ENCODE measurements at regions not wholly inside any gene's neighbourhood (a gene's known extent, or its start where the extent isn't known, plus 50 kb on each side); places are given as distances from the start of the nearest gene placed in this dataset.

DNA sequence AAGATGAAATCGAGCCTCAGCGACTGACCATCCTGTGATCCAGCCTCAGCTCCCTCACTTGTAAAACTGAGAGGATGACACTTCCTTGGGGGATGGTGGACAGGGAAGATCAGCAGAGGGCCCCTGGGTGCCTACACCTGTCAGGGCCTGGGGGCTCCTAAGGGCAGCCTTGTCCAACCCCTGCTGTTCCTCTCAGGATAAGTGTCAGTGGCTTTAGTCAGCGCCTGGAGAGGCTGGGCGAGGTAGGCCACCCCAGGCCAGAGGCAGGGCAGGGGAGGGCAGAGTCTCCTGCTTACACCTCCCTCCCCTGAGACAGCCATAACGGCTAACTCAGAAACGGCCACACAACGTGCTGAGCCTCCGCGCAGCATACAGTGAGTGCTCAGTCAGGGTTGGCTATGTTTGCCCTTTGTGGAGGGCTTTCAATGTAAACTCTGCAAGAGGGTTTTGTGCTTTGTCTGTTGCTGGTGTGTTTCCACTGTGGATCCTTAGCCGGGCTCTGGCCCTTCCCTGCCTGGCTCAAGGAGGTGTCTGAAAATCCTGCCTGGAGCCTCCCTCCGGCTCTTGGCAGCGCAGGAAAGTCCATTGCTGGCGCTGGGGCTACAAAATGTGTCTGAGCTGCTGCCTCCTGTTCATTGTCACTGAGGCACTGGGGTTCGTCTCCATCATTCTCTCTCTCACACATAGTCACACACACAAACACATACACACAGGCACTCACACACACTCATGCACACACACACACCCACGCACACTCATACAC, 588.4 kb downstream of the PTPRU start:
- no peak for DNase-seq (ENCODE audit: insufficient read length)
- TF ChIP-seq TAF1 (IDR thresholded peaks at IDR 0.05; ENCODE audit: borderline replicate concordance, low read depth, low read length) (no peak), POLR2A (IDR thresholded peaks at IDR 0.05; ENCODE audit: low read depth, low read length) (no peak), POLR2AphosphoS5 (IDR thresholded peaks at IDR 0.05; ENCODE audit: low read depth, low read length) (no peak)
- FAIRE-seq: no peak

DNA sequence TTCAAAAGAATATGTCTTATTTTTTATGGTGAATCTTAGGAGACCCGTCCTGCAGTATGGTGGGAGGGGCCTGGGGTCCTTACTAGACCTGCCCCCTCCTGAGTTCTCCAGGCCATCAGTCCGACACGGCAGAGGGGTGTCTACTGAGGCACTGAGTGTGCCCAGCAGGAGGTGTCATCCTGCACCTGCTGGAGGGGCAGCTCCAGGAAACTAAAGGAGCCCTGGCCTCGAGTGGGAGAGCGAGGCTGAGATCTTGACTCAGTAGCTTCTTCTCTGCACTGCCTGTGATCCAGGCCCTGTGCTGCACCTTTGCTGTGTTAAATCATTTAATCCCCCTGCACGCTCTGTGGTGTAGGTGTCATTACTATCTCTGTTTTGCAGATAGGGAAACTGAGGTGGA, 587.7 kb downstream of the PTPRU start:
- DNase-seq (ENCODE audit: insufficient read length): no peak
- no peak for FAIRE-seq
- TF ChIP-seq POLR2A (IDR thresholded peaks at IDR 0.05; ENCODE audit: low read depth, low read length): no peak
- TF ChIP-seq POLR2AphosphoS5 (IDR thresholded peaks at IDR 0.05; ENCODE audit: low read depth, low read length): no peak
- TF ChIP-seq TAF1 (IDR thresholded peaks at IDR 0.05; ENCODE audit: borderline replicate concordance, low read depth, low read length): no peak

DNA sequence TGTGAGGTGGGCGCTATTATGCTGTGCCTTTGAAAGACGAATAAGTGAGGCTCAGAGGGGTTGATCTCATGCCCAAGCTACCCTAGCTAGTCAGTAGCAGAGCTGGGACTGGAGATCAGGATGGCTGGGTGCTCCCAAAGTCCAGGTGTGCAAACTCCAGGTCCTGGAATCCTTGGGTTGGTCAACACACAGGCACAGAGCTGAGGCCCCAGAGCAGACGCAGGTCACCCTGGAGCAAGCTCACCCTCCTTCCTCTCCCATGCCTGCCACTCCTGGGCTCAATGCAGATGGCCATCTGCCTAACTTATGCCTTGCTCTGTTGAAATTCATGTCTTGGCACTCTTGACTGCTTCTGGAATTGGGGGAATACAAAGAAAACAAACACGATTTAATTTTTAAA, 587.2 kb downstream of the PTPRU start:
- no peak for FAIRE-seq
- TF ChIP-seq POLR2A (IDR thresholded peaks at IDR 0.05; ENCODE audit: low read depth, low read length) (no peak), POLR2AphosphoS5 (IDR thresholded peaks at IDR 0.05; ENCODE audit: low read depth, low read length) (no peak), TAF1 (IDR thresholded peaks at IDR 0.05; ENCODE audit: borderline replicate concordance, low read depth, low read length) (no peak)
- no peak for DNase-seq (ENCODE audit: insufficient read length)

DNA sequence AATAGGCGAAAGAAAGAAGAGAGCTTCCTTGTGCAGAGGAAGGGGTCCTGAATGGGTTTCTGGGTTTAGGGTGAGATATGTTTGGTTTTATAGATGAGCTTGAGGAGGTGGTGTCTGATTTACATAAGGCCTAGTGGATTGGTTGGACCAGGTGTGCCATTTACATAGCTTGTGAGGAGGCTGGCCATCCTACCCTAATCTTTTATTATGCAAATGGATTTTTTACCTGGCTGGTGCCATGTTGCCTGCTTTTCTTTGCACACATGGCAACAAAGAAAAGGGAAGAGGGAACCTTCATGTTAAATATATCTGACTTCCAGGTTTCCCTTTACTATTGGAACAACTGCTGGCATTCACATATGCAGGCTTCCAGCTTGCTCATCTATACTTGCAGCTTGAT, 585.3 kb downstream of the PTPRU start:
- no peak for DNase-seq (ENCODE audit: insufficient read length)
- no peak for FAIRE-seq
- no peak for TF ChIP-seq TAF1 (IDR thresholded peaks at IDR 0.05; ENCODE audit: borderline replicate concordance, low read depth, low read length)
- TF ChIP-seq POLR2AphosphoS5 (IDR thresholded peaks at IDR 0.05; ENCODE audit: low read depth, low read length): no peak
- no peak for TF ChIP-seq POLR2A (IDR thresholded peaks at IDR 0.05; ENCODE audit: low read depth, low read length)

DNA sequence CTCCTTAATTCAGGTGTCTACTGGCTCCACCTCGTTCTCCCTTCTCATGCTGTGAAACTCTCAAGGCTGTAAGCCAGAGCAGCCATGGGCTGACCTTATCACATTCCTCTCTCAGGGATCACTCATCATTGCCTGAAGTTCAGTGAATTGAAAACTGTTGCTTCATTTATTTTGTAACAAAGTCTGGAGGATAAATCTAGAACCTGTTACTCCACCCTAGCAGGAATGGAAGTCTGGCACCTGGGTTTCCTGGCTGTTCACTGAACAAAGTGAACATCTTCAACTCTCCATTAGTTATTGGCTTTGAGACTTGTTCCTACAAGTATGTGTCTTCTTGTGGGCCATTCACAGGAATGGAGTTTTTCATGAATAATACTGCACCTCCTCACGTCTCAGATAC, 584.1 kb downstream of the PTPRU start:
- DNase-seq (ENCODE audit: insufficient read length): no peak
- FAIRE-seq: no peak
- TF ChIP-seq TAF1 (IDR thresholded peaks at IDR 0.05; ENCODE audit: borderline replicate concordance, low read depth, low read length) (no peak), POLR2A (IDR thresholded peaks at IDR 0.05; ENCODE audit: low read depth, low read length) (no peak), POLR2AphosphoS5 (IDR thresholded peaks at IDR 0.05; ENCODE audit: low read depth, low read length) (no peak)

DNA sequence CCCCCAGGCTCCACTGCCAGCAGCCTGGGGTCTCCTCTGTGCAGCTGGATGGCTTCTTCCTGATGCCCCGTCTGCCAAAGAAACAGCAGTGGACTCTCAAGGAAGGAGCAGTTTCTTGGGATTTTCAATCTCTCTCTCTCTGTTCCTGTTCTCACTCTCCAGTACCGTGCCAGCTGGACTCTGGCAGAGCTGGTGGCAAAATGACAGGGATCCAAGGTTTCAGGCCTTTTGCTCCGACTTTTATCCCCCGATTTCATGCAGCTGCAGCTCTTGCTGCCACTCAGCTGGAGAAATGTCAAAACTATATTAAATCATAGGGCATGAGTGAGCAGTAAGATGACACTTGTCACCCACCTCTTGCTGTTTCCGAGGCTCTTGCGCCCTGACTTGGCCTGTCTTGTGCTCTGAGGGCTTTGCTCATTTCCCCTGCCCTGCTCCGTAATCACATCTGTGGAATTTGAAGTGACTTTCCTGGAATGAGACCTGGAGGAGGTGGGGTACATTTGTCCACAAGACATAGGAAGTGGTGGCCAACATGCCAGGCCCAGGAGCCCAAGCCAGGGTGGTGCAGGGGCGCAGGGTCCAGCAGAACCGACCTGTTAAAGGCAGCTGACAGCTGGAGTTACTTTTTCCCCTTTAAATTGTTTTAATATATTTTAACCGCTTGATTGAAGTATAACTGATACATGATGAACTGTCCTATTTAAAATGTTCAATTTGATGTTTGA, 576.2 kb downstream of the PTPRU start:
- FAIRE-seq: no peak
- no peak for DNase-seq (ENCODE audit: insufficient read length)
- TF ChIP-seq POLR2AphosphoS5 (IDR thresholded peaks at IDR 0.05; ENCODE audit: low read depth, low read length) (no peak), TAF1 (IDR thresholded peaks at IDR 0.05; ENCODE audit: borderline replicate concordance, low read depth, low read length) (no peak), POLR2A (IDR thresholded peaks at IDR 0.05; ENCODE audit: low read depth, low read length) (no peak)

DNA sequence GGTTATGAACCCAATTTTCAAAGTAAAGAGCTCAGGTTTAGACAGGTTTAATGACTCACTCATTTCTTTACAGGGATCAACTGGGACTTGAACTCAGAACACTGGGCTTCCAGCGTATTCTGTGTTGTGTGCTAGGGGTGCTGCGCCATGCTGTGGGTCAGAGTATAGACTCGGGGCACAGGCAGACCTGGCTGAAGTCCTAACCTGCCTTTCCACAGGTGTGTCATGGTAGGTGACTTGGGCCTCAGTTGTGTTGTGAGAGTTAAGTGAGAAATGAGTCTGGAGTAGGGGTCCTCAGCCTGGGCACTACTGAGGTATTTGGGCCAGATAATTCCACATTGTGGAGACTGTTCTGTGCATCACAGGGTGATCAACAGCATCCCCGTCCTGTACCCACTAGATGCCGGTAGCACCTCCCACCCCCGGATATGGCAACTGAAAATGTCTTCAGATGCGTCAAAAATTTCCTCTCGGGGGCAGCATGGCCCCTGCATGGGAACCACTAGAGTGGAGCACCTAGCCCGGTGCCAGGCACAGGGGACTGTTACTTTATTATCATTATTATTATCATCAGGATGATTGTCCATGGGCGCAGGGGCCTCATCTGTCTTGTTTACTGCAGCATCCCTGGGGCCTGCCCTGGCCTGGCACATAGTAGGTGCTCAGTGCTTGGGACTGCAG, 575.5 kb downstream of the PTPRU start:
- TF ChIP-seq TAF1 (IDR thresholded peaks at IDR 0.05; ENCODE audit: borderline replicate concordance, low read depth, low read length): no peak
- TF ChIP-seq POLR2AphosphoS5 (IDR thresholded peaks at IDR 0.05; ENCODE audit: low read depth, low read length): no peak
- TF ChIP-seq POLR2A (IDR thresholded peaks at IDR 0.05; ENCODE audit: low read depth, low read length): no peak
- FAIRE-seq: no peak
- no peak for DNase-seq (ENCODE audit: insufficient read length)

DNA sequence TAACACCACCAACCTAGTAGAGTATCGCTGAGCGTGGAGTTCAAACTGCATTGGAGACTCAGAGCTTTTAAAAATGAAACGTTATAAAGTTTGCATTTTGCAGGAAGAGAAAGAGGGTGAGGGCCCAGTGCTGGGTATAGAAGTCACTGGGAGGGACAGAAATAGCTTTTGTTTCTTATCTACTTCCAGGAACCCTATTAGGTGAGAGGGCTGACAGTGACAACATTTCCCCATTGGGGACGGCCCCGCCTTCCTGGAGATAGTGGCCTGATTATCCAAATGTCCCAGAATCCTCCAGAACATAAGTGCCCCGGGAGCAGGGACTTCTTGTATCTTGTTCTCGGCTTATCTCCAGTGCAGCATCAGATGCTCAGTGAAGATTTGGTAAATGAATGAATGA, 574.9 kb downstream of the PTPRU start:
- no peak for TF ChIP-seq POLR2A (IDR thresholded peaks at IDR 0.05; ENCODE audit: low read depth, low read length)
- no peak for TF ChIP-seq POLR2AphosphoS5 (IDR thresholded peaks at IDR 0.05; ENCODE audit: low read depth, low read length)
- TF ChIP-seq TAF1 (IDR thresholded peaks at IDR 0.05; ENCODE audit: borderline replicate concordance, low read depth, low read length): no peak
- DNase-seq (ENCODE audit: insufficient read length): no peak
- FAIRE-seq: no peak

DNA sequence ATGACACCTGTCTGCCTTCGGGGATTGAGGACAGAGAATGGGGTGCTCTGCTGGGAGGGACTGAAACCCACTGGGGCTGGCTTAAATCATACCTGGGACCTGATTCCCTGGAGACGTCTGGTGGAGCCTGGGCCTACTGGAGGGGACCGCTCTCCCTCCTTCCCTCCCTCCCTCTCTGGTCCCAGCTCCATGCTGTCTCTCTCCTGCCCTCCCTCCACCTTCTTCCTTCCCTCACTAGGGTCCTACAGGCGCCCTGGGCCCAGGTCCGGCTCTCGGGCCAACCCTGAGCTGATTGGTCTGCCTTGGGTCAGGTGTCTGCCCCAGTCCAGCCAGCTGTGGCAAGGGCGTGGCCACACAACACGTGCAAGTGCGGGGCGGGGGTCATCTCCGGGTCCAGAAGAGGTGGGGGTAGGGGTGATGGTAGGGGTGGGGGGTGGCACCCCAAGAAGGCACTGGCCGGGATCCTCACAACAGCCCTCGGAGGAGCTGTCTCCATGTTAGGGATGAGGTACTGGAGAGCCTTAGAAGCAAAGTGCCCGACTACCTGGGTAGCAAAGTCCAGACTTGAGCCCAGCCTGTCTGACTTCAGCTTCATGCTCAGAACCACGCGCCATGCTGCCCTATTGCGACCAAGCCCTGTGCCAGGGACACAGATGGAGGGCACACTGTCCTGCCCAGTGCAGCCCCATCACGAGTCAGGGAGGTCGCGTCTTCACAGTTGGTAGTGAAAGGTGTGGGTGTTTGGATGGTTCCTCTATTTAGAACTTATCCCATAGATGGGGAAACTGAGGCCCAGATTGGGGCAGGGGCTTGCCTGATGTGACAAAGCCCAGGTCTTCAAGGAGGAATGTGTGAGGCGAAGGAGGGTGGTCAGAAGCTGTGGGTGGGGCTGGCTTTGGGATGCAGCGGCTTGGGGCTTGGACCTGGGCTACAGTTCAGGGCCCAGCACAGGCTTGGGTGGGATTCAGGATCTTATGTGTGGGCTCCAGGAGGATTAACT, 574.1 kb downstream of the PTPRU start:
- FAIRE-seq (no peak), DNase-seq (ENCODE audit: insufficient read length) (no peak)
- TF ChIP-seq TAF1 (IDR thresholded peaks at IDR 0.05; ENCODE audit: borderline replicate concordance, low read depth, low read length) (no peak), POLR2AphosphoS5 (IDR thresholded peaks at IDR 0.05; ENCODE audit: low read depth, low read length) (no peak), POLR2A (IDR thresholded peaks at IDR 0.05; ENCODE audit: low read depth, low read length) (no peak)

DNA sequence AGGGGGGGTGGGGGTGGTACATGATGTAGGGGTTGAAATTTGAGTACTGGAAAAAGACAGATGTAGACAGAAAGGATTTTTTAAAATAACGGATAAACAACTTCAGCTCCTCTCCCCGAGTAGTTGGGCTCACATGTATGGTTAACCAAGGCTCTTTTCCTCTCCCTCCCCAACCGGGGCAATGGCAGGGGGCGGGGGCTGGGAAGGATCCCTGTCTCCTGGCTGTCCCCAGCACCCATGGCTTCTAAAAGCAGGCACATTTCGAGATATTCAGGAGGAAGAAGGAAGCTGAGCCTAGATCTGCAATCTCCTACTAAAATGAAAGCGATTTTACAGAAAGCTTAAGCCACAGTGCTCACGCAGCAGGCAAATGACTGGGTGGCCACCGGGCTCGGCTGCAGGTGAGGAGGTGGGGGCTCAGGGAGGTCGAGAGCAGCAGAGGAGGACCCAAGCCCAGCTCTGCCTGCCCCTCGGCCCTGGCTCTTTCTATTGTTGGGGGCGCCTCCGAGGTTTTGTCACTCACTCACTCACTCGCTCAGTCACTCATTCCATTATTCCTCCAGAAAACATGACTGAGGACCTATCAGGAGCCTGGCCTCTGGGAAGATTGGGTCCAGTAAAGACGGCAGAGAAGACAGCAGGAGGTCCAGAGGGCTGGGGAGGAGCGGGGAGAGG, 573.3 kb downstream of the PTPRU start:
- DNase-seq (ENCODE audit: insufficient read length): no peak
- TF ChIP-seq TAF1 (IDR thresholded peaks at IDR 0.05; ENCODE audit: borderline replicate concordance, low read depth, low read length) (no peak), POLR2AphosphoS5 (IDR thresholded peaks at IDR 0.05; ENCODE audit: low read depth, low read length) (no peak), POLR2A (IDR thresholded peaks at IDR 0.05; ENCODE audit: low read depth, low read length) (no peak)
- no peak for FAIRE-seq
